ENCODE measurements at regions not wholly inside any gene's neighbourhood (a gene's known extent, or its start where the extent isn't known, plus 50 kb on each side); places are given as distances from the start of the nearest gene placed in this dataset.

- Histone ChIP-seq H3K9me3 (ENCODE audit: control insufficient read depth, insufficient read depth, low read depth, low read length) (no peaks in the 10 kb centered on the region), H3K27ac (ENCODE audit: insufficient read depth, low read length) (no peak overlapping the region), H3K79me2 (ENCODE audit: control insufficient read depth, insufficient read depth, low read length) (no peaks in the 10 kb centered on the region), H3K9ac (ENCODE audit: insufficient read depth, low read length) (no peak overlapping the region), H3K27me3 (ENCODE audit: control insufficient read depth, insufficient read depth, low read length) (no peaks in the 10 kb centered on the region), H4K20me1 (ENCODE audit: control insufficient read depth, extremely low read depth, insufficient read depth, low read length) (no peaks in the 10 kb centered on the region), H3K4me1 (ENCODE audit: control insufficient read depth, extremely low read depth, insufficient read depth, low read length) (no peaks in the 10 kb centered on the region), H3K4me3 (replicated peaks in 1 of 4; ENCODE audit: control extremely low read depth in 1 of 4, insufficient read depth in 1 of 4, low read depth in 3 of 4, low read length in 4 of 4) (no peak overlapping the region), H3K36me3 (ENCODE audit: control insufficient read depth, insufficient read depth, low read length) (no peaks in the 10 kb centered on the region), H2AFZ (ENCODE audit: low read length) (no peak overlapping the region), H3K4me2 (ENCODE audit: extremely low read depth, insufficient read depth, low read length) (no peak overlapping the region)
- peak; percentile 75 to 77 for DNase-seq (ENCODE audit: low read depth in 2 of 2)
- TF ChIP-seq, protein P1, sequence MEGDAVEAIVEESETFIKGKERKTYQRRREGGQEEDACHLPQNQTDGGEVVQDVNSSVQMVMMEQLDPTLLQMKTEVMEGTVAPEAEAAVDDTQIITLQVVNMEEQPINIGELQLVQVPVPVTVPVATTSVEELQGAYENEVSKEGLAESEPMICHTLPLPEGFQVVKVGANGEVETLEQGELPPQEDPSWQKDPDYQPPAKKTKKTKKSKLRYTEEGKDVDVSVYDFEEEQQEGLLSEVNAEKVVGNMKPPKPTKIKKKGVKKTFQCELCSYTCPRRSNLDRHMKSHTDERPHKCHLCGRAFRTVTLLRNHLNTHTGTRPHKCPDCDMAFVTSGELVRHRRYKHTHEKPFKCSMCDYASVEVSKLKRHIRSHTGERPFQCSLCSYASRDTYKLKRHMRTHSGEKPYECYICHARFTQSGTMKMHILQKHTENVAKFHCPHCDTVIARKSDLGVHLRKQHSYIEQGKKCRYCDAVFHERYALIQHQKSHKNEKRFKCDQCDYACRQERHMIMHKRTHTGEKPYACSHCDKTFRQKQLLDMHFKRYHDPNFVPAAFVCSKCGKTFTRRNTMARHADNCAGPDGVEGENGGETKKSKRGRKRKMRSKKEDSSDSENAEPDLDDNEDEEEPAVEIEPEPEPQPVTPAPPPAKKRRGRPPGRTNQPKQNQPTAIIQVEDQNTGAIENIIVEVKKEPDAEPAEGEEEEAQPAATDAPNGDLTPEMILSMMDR (conservative IDR thresholded peaks at IDR 0.05 in 1 of 2, IDR thresholded peaks at IDR 0.05 in 1 of 2; ENCODE audit: low read depth in 1 of 2, low read length in 2 of 2): peak; percentile 63 to 69
- TF ChIP-seq EZH2 (IDR thresholded peaks at IDR 0.05; ENCODE audit: low read length, missing control alignments): no peak
Observed at GRCh38 chr4:101730291-101731117, 60.0 kb upstream of the BANK1 start.

GRCh38 chr4:101727238-101727637 is 63.3 kb upstream of the BANK1 start:
- H4K20me1 ChIP-seq (ENCODE audit: control insufficient read depth, extremely low read depth, insufficient read depth, low read length): no peaks in the 10 kb centered on the region
- no peak for TF ChIP-seq EZH2 (IDR thresholded peaks at IDR 0.05; ENCODE audit: low read length, missing control alignments)
- TF ChIP-seq, protein P1 (conservative IDR thresholded peaks at IDR 0.05 in 1 of 2, IDR thresholded peaks at IDR 0.05 in 1 of 2; ENCODE audit: low read depth in 1 of 2, low read length in 2 of 2): no peak
- no peak overlapping the region for H2AFZ ChIP-seq (ENCODE audit: low read length)
- DNase-seq (ENCODE audit: low read depth in 2 of 2): no peak
- H3K27me3 ChIP-seq (ENCODE audit: control insufficient read depth, insufficient read depth, low read length): no peaks in the 10 kb centered on the region
- no peaks in the 10 kb centered on the region for H3K9me3 ChIP-seq (ENCODE audit: control insufficient read depth, insufficient read depth, low read depth, low read length)
- no peak overlapping the region for H3K9ac ChIP-seq (ENCODE audit: insufficient read depth, low read length)
- no peak overlapping the region for H3K4me2 ChIP-seq (ENCODE audit: extremely low read depth, insufficient read depth, low read length)
- no peaks in the 10 kb centered on the region for H3K36me3 ChIP-seq (ENCODE audit: control insufficient read depth, insufficient read depth, low read length)
- no peaks in the 10 kb centered on the region for H3K4me1 ChIP-seq (ENCODE audit: control insufficient read depth, extremely low read depth, insufficient read depth, low read length)
- no peak overlapping the region for H3K27ac ChIP-seq (ENCODE audit: insufficient read depth, low read length)
- no peak overlapping the region for H3K4me3 ChIP-seq (replicated peaks in 1 of 4; ENCODE audit: control extremely low read depth in 1 of 4, insufficient read depth in 1 of 4, low read depth in 3 of 4, low read length in 4 of 4)
- H3K79me2 ChIP-seq (ENCODE audit: control insufficient read depth, insufficient read depth, low read length): no peaks in the 10 kb centered on the region

- H4K20me1 ChIP-seq (ENCODE audit: control insufficient read depth, extremely low read depth, insufficient read depth, low read length): no peaks in the 10 kb centered on the region
- H3K36me3 ChIP-seq (ENCODE audit: control insufficient read depth, insufficient read depth, low read length): no peaks in the 10 kb centered on the region
- no peak for TF ChIP-seq EZH2 (IDR thresholded peaks at IDR 0.05; ENCODE audit: low read length, missing control alignments)
- TF ChIP-seq, protein P1 (conservative IDR thresholded peaks at IDR 0.05 in 1 of 2, IDR thresholded peaks at IDR 0.05 in 1 of 2; ENCODE audit: low read depth in 1 of 2, low read length in 2 of 2): no peak
- H2AFZ ChIP-seq (ENCODE audit: low read length): no peak overlapping the region
- no peak for DNase-seq (ENCODE audit: low read depth in 2 of 2)
- H3K9ac ChIP-seq (ENCODE audit: insufficient read depth, low read length): no peak overlapping the region
- H3K27ac ChIP-seq (ENCODE audit: insufficient read depth, low read length): no peak overlapping the region
- H3K4me3 ChIP-seq (replicated peaks in 1 of 4; ENCODE audit: control extremely low read depth in 1 of 4, insufficient read depth in 1 of 4, low read depth in 3 of 4, low read length in 4 of 4): no peak overlapping the region
- no peaks in the 10 kb centered on the region for H3K27me3 ChIP-seq (ENCODE audit: control insufficient read depth, insufficient read depth, low read length)
- H3K4me1 ChIP-seq (ENCODE audit: control insufficient read depth, extremely low read depth, insufficient read depth, low read length): no peaks in the 10 kb centered on the region
- no peaks in the 10 kb centered on the region for H3K79me2 ChIP-seq (ENCODE audit: control insufficient read depth, insufficient read depth, low read length)
- no peaks in the 10 kb centered on the region for H3K9me3 ChIP-seq (ENCODE audit: control insufficient read depth, insufficient read depth, low read depth, low read length)
- H3K4me2 ChIP-seq (ENCODE audit: extremely low read depth, insufficient read depth, low read length): no peak overlapping the region
Observed at GRCh38 chr4:101724093-101724492, 66.4 kb upstream of the BANK1 start.
